ENCODE measurements at regions not wholly inside any gene's neighbourhood (a gene's known extent, or its start where the extent isn't known, plus 50 kb on each side); places are given as distances from the start of the nearest gene placed in this dataset.

GRCh38 chr10:130812381-130813148 lies 499.0 kb downstream of the TCERG1L start:
- intact Hi-C loops (cut with micrococcal nuclease): no loop called here
- Histone ChIP-seq H3K27me3 (ENCODE audit: low read length) (no peaks in the 10 kb centered on the region), H3F3A (ENCODE audit: low read length, unreplicated experiment) (no peaks in the 10 kb centered on the region), H3K4me3 (ENCODE audit: low read length) (no peak overlapping the region), H2AFZ (ENCODE audit: low read length) (no peak overlapping the region), H3K79me2 (ENCODE audit: low read length) (no peaks in the 10 kb centered on the region), H3K27ac (ENCODE audit: low read length) (no peak overlapping the region), H3K4me2 (ENCODE audit: low read length) (no peak overlapping the region), H3K9me2 (replicated peaks; ENCODE audit: low read length) (no peaks in the 10 kb centered on the region), H3K9ac (ENCODE audit: low read length) (no peak overlapping the region), H3K4me1 (ENCODE audit: insufficient read depth, low read length) (no peaks in the 10 kb centered on the region), H3K36me3 (ENCODE audit: low read depth, low read length) (no peaks in the 10 kb centered on the region), H3K9me3 (ENCODE audit: low read length) (no peaks in the 10 kb centered on the region), H4K20me1 (ENCODE audit: low read length) (no peaks in the 10 kb centered on the region)
- ChIA-PET CTCF (no interaction called here), POLR2A (ENCODE audit: unreplicated experiment) (no interaction called here)
- no TSS peak for BruUV-seq (replicated peaks)
- no peak for DNase-seq
- TF ChIP-seq EZH2phosphoT487 (IDR thresholded peaks at IDR 0.05; ENCODE audit: borderline replicate concordance, low read length) (no peak), CTCF (conservative IDR thresholded peaks at IDR 0.05; ENCODE audit: low read depth, low read length) (no peak), EZH2 (IDR thresholded peaks at IDR 0.05; ENCODE audit: low read length, unreplicated experiment) (no peak)
- no peak for ATAC-seq

- no peaks in the 10 kb centered on the region for H3K4me1 ChIP-seq (ENCODE audit: insufficient read depth, low read length)
- no peak overlapping the region for H3K4me3 ChIP-seq (ENCODE audit: low read length)
- H3K27ac ChIP-seq (ENCODE audit: low read length): no peak overlapping the region
- DNase-seq (no peak), ATAC-seq (no peak)
- CTCF ChIA-PET: no interaction called here
- no peaks in the 10 kb centered on the region for H3K79me2 ChIP-seq (ENCODE audit: low read length)
- no peak overlapping the region for H3K4me2 ChIP-seq (ENCODE audit: low read length)
- no peaks in the 10 kb centered on the region for H3F3A ChIP-seq (ENCODE audit: low read length, unreplicated experiment)
- H3K9me3 ChIP-seq (ENCODE audit: low read length): no peaks in the 10 kb centered on the region
- TF ChIP-seq EZH2 (IDR thresholded peaks at IDR 0.05; ENCODE audit: low read length, unreplicated experiment) (no peak), CTCF (conservative IDR thresholded peaks at IDR 0.05; ENCODE audit: low read depth, low read length) (no peak), EZH2phosphoT487 (IDR thresholded peaks at IDR 0.05; ENCODE audit: borderline replicate concordance, low read length) (no peak)
- no peaks in the 10 kb centered on the region for H3K27me3 ChIP-seq (ENCODE audit: low read length)
- no TSS peak for BruUV-seq (replicated peaks)
- no peaks in the 10 kb centered on the region for H3K36me3 ChIP-seq (ENCODE audit: low read depth, low read length)
- no peaks in the 10 kb centered on the region for H3K9me2 ChIP-seq (replicated peaks; ENCODE audit: low read length)
- no peak overlapping the region for H3K9ac ChIP-seq (ENCODE audit: low read length)
- H2AFZ ChIP-seq (ENCODE audit: low read length): no peak overlapping the region
- intact Hi-C loops (cut with micrococcal nuclease): no loop called here
- no peaks in the 10 kb centered on the region for H4K20me1 ChIP-seq (ENCODE audit: low read length)
- POLR2A ChIA-PET (ENCODE audit: unreplicated experiment): no interaction called here
These were observed 496.9 kb downstream of the TCERG1L start for GRCh38 chr10:130814610-130815009.

DNA sequence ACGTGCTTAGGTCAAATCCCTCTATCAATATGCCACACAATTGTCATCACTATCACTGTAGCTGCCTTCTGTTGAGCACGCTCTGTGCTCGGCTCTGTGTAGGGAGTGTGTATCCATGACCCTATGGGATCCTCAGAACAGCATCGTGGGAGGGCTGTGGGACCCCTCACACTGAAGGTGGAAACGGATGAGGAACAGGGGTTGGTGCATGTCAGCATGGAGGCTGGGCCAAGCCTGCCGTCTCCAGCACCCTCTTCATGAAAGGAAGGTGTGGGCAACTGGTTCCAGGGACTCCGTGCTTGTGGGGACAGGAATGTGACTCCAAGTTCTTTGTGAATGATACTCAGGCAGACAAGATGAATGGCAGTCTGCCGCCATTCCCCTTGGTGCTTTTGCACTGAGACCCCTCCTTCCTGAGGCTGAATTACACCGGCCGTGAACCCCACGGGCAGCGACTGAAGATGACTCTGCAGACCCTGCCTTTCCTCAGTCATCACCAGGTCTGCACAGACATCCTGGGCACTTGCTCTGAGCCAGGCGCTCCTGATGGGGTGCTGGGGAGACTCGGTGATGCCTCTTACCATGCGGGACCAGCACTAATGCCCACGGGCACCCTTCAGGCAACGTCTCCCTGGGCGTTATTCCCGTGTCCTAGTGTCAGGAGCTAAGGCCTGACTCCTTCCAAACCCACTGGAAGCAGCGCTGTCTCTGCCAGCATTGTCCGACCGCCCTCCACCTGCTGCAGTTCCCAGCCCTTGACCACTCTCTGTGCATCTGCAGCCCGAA lies 495.2 kb downstream of the TCERG1L start:
- TF ChIP-seq EZH2 (IDR thresholded peaks at IDR 0.05; ENCODE audit: low read length, unreplicated experiment) (no peak), CTCF (conservative IDR thresholded peaks at IDR 0.05; ENCODE audit: low read depth, low read length) (no peak), EZH2phosphoT487 (IDR thresholded peaks at IDR 0.05; ENCODE audit: borderline replicate concordance, low read length) (no peak)
- no peaks in the 10 kb centered on the region for H3K79me2 ChIP-seq (ENCODE audit: low read length)
- no peaks in the 10 kb centered on the region for H3K27me3 ChIP-seq (ENCODE audit: low read length)
- ATAC-seq (no peak), DNase-seq (no peak)
- H3K4me1 ChIP-seq (ENCODE audit: insufficient read depth, low read length): no peaks in the 10 kb centered on the region
- H2AFZ ChIP-seq (ENCODE audit: low read length): no peak overlapping the region
- no TSS peak for BruUV-seq (replicated peaks)
- no peaks in the 10 kb centered on the region for H4K20me1 ChIP-seq (ENCODE audit: low read length)
- ChIA-PET CTCF (no interaction called here), POLR2A (ENCODE audit: unreplicated experiment) (no interaction called here)
- intact Hi-C loops (cut with micrococcal nuclease): no loop called here
- no peaks in the 10 kb centered on the region for H3K36me3 ChIP-seq (ENCODE audit: low read depth, low read length)
- H3K4me2 ChIP-seq (ENCODE audit: low read length): no peak overlapping the region
- no peak overlapping the region for H3K4me3 ChIP-seq (ENCODE audit: low read length)
- H3K9ac ChIP-seq (ENCODE audit: low read length): no peak overlapping the region
- H3K27ac ChIP-seq (ENCODE audit: low read length): no peak overlapping the region
- H3K9me2 ChIP-seq (replicated peaks; ENCODE audit: low read length): no peaks in the 10 kb centered on the region
- H3K9me3 ChIP-seq (ENCODE audit: low read length): no peaks in the 10 kb centered on the region
- no peaks in the 10 kb centered on the region for H3F3A ChIP-seq (ENCODE audit: low read length, unreplicated experiment)
